ENCODE measurements at regions not wholly inside any gene's neighbourhood (a gene's known extent, or its start where the extent isn't known, plus 50 kb on each side); places are given as distances from the start of the nearest gene placed in this dataset.

DNA sequence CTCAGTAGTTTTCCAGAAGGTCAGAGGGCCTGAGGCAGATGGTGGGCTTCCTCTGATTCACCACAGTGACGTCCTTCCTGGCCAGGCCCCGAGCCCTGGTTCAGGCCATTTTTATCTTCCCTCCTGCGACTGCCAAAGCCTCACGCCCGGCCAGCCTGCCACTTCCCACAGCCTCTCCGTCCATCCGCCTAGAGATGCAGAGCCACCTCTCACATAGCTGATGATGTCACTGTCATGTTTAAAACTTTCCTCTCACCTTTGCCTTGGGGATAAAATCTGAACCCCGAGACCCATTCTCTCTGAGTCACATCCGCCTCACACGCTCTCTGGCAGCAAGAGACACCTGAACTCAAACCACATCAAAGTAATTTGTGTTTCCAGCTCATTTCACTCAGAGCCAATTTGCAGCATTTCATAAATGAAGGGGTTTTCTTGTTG, 175.3 kb downstream of the QDPR start:
- peak; percentile 43 to 70 (median 60) for DNase-seq (ENCODE audit: low read depth in 3 of 3)

GRCh38 chr4:17336069-17336468, 175.8 kb downstream of the QDPR start:
- no peak for DNase-seq (ENCODE audit: low read depth in 3 of 3)

- DNase-seq (ENCODE audit: low read depth in 3 of 3) = no peak
Observed at GRCh38 chr4:17335371-17335770, 176.5 kb downstream of the QDPR start.

DNA sequence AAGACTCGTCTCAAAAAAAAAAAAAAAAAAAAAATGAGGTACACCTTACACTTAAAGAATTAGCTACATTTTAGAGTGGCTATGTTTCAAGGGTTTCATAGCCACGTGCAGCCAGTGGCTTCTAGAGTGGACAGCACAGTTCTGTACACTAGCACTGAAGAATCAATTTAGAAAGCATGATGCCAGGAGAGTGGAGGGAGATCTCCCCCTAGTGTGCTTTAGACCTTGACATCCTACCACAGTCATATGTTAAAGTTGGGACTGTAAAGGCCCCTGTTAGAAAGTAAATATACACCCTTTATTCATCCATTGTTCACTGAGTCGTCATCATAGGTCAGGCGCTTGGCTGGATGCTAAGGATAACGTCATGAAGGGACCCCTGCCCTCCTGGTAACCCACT, 179.4 kb downstream of the QDPR start:
- DNase-seq (ENCODE audit: low read depth in 3 of 3) = no peak

DNA sequence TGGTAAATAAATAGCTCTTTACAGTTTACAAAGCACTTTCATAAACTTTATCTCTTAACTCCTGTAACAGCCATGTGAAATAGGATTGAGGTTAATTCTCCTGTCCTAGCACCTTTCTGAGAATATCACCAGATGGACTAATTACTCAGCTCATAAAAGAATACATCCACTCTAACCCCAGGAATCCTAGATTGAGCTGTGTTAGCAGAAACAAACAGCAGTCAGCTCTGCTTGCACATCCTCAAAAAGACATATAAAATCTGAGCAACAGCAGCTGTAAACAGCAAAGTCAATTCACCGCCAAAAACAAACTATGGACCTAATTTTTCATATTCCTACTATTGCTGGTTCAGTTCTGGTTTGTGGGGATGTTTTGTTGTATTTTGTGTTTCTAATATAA, 182.8 kb downstream of the QDPR start:
- no peak for DNase-seq (ENCODE audit: low read depth in 3 of 3)

DNA sequence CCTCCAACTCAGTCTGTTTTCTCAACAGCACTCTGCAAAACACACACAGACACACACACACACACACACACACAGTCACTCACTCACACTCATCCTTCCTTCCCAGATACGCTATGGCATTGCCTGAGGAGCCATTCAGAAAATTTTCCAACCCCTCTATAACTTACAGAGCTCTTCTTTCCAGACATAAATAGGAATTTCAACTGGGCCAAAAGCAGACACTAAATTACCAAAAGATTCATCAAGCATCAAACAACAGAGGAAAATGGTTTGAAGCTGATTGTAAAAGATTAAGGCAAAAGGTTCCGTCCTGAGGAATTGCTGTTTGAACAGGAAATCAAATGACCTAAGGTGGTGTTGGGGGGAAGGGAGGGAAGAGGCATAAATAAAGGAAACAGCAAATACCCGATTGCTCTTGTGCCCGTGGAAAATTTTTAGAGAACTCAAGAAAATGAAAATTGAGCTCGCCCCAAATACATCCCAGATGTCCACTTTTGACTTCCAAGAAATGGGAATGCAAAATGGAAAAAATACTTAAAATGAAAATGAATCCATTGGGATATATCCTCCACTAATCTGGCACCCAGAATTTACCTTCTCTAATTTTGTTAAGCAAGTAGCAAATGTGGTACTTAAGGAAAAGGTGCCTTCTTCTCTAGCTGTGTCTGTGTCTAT, 183.6 kb downstream of the QDPR start:
- DNase-seq (ENCODE audit: low read depth in 3 of 3) = no peak

DNA sequence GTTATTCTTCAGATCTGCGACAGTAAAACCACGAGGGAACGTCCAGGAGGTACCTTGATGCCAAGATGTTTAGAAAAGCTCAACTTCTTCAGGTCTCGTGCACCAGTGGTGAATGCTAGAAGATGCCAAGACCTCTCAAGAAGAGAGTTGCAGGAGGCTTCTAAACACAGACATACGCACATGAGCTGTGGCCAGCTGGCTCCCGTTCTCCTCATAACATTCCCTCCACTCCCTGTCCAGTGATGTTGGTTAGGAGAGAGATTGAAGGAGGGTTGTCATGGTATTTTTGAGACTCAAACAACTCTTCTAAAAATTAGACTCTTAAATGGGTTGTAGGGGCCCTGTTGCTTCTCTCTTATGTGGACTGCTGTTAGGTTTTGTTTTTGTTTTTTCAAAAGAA, 184.3 kb downstream of the QDPR start:
- no peak for DNase-seq (ENCODE audit: low read depth in 3 of 3)

- no peak for DNase-seq (ENCODE audit: low read depth in 3 of 3)
Observed at GRCh38 chr4:17326756-17327155, 185.1 kb downstream of the QDPR start.

DNA sequence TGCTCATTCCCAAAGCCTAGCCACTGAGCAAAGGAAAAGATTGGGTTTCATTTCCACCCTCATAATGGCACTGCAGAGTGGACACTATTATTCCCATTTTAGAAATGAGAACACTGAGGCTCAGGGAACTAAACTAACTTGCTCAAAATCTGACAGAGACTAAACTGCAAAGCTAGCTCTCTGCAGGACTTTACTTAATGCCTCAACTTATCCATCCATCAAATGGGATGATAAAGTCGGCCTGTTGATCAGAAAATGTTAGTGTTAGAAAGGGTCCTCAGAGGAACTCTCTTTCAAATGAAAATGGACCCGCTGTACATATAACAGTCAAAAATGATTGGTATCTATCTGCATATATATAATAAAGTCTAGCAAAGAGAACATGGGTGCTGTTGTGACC, 186.8 kb downstream of the QDPR start:
- DNase-seq (ENCODE audit: low read depth in 3 of 3) = no peak

GRCh38 chr4:17324386-17324830, 187.5 kb downstream of the QDPR start:
- peak in 2 of 3 donors; percentile 31 to 50 for DNase-seq (ENCODE audit: low read depth in 3 of 3)

- DNase-seq (ENCODE audit: low read depth in 3 of 3) = no peak
Observed at GRCh38 chr4:17323554-17324385, 188.1 kb downstream of the QDPR start.

DNA sequence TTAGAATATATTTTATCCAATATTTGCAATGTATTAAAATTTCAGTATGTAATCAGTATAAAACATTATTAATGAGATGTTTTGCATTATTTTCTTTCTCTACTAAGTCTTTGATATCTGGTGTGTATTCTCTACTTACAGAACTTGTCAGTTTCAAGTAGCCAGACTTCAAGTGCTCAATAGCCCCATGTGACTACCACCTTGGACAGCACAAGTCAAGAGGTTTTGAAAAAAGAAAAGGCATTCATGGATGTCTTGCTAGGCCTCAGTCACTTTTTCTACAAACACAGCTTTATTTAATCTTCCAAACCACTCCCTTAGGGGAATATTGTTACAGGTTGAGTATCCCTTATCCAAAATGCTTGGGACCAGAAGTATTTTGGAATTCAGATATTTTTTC, 189.4 kb downstream of the QDPR start:
- DNase-seq (ENCODE audit: low read depth in 3 of 3) = no peak

DNA sequence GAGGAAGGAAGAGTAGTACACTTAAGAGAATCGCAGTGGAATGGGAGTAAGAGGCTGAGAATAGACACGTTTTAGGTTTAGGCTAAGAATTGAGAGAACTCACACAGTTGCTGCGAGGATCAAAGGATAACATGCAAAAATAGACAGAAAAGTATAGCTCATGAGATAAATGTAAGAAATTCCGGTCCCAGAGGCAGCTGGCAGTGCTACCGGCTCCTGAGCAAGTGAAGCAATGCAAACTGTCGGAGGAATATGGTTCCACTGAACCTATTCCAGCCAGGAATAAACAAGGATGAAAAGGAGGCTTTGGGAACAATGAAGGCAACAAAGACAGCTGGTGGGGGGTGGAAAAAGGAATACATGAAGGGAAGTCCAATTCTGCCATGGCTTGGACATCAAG, 191.8 kb downstream of the QDPR start:
- no peak for DNase-seq (ENCODE audit: low read depth in 3 of 3)

GRCh38 chr4:17317526-17317925, 194.4 kb downstream of the QDPR start:
- DNase-seq (ENCODE audit: low read depth in 3 of 3) = no peak

- no peak for DNase-seq (ENCODE audit: low read depth in 3 of 3)
Observed at GRCh38 chr4:17316566-17316965, 195.3 kb downstream of the QDPR start.

DNA sequence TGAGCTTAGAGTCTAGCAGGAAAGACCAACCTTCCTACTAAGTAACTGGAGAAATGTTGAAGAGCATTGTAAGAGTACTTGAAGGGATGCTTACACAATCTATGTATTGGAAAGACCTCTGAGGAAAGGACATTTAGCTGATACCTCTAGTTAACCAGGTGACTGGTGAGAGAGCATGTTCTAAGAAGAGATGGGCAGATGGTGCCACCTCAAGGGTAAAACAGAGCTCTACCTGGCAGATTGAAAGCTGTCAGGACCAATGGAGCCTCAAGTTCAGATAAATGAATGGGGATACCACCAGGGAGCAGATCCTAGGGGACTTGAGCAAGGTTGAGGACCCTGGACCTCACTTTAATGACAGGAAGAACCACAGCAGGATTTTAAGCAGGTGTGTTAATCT, 196.4 kb downstream of the QDPR start:
- no peak for DNase-seq (ENCODE audit: low read depth in 3 of 3)

DNA sequence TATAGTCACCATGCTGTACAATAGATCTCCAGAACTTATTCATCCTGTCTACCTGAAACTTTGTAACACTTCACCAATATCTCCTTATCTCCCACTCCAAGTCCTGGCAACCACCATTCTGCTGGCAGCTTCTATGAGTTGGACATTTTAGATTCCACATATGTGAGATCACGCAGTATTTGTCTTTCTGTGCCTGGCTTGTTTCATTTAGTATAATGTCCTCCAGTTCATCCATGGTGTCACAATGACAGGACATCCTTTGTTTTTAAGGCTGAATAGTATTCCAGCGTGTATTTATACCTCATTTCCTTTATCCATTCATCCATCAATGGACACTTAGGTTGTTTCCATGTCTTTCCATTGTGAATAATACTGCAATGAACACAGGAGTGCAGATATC, 198.7 kb downstream of the QDPR start:
- DNase-seq (ENCODE audit: low read depth in 3 of 3) = no peak

- no peak for DNase-seq (ENCODE audit: low read depth in 3 of 3)
Observed at GRCh38 chr4:17310269-17310652, 201.6 kb downstream of the QDPR start.

DNA sequence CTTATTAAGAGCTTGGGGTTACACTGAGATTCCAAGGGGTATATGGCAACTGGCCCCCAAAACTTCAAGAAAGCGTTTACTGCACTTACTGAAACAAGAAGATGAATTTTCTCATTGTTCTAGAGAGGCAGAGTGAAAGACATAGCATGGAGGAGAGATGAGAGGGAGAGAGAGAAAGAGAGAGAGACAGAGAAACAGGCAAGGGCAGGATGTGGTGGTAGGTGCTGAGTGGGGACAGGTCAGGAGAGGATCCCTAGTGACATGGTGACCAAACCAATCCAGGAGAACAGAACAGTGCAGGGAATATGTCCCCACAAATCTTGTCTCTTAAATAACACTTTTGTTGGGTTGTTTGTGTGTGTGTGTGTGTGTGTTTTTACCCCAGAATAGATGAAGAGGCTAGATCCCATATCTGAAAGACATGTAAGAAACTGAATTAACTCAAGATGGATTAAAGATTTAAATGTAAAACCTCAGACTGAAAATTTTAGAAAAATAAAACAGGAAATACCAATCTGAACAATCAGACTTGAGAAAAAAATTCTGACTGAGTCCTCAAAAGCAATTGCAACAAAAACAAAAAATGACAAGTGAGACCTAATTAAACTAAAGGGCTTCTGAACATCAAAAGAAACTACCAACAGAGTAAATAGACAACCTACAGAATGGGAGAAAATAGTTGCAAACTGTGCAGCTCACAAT, 202.2 kb downstream of the QDPR start:
- no peak for DNase-seq (ENCODE audit: low read depth in 3 of 3)

- DNase-seq (ENCODE audit: low read depth in 3 of 3) = no peak
Observed at GRCh38 chr4:17301869-17302268, 210.0 kb downstream of the QDPR start.

GRCh38 chr4:17301266-17301665, 210.6 kb downstream of the QDPR start:
- DNase-seq (ENCODE audit: low read depth in 3 of 3) = no peak
